Glutamatergic neuron (in vitro differentiated cells): ENCODE measurements at regions not wholly inside any gene's neighbourhood (a gene's known extent, or its start where the extent isn't known, plus 50 kb on each side); places are given as distances from the start of the nearest gene placed in this dataset.
"Not testable (repeated sequence)": the region's sequence is repeated elsewhere in the genome, so short reads cannot be mapped to it uniquely, and the experiment has no call there.

Experiments
- DNase-seq: peaks from one replicate; pipeline ENCODE4 v3.0.0; 2022
- H3K27ac Mint-ChIP-seq: one replicate; pipeline ENCODE4 v1.8.0; 2020; ENCODE audit warnings: mild to moderate bottlenecking, mixed read lengths, inconsistent platforms; ENCODE audit not compliant: unreplicated experiment
- H3K27me3 Mint-ChIP-seq: one replicate; pipeline ENCODE4 v1.8.0; 2020; ENCODE audit warnings: mild to moderate bottlenecking, moderate library complexity, mixed read lengths, inconsistent platforms; ENCODE audit not compliant: unreplicated experiment
- H3K36me3 Mint-ChIP-seq: one replicate; pipeline ENCODE4 v1.8.0; 2020; ENCODE audit warnings: mild to moderate bottlenecking, mixed read lengths, inconsistent platforms; ENCODE audit not compliant: unreplicated experiment
- H3K4me1 Mint-ChIP-seq: one replicate; pipeline ENCODE4 v1.8.0; 2020; ENCODE audit warnings: mild to moderate bottlenecking, low read depth, mixed read lengths, inconsistent platforms; ENCODE audit not compliant: unreplicated experiment
- H3K4me3 Mint-ChIP-seq: one replicate; pipeline ENCODE4 v1.8.0; 2020; ENCODE audit warnings: mild to moderate bottlenecking, mixed read lengths, inconsistent platforms; ENCODE audit not compliant: unreplicated experiment
- H3K9me3 Mint-ChIP-seq: one replicate; pipeline ENCODE4 v1.8.0; 2020; ENCODE audit warnings: mild to moderate bottlenecking, moderate library complexity, mixed read lengths, inconsistent platforms; ENCODE audit not compliant: unreplicated experiment
- TF ChIP-seq, protein P1 (sequence below): fragments of 200-600 bp; sonication (generic); IDR thresholded peaks from one replicate; pipeline ENCODE4 v1.5.0; 2021; ENCODE audit not compliant: partially characterized antibody, unreplicated experiment

DNA sequence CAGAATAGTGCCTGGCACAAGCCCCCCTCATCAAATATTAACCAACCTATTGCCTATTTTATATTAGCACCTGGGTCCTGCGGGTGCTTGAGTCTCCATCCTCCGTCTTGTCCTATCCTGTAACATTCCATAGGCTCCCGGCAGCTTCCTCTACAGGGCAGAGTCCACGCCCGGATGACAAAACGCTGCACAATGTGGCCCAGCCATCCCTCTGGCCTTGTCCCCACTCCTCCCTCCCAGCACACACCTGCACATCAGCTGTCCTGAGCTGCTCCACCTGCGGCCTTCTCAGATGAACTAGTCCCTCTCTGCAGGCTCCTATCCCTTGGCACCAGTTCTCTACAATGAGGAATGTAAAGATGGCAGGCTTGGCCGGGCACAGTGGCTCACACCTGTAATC lies 153.5 kb upstream of the PDE1C start:
- DNase-seq: no peak
- Mint-ChIP-seq H3K27ac (no peak overlapping the region), H3K4me1 (peaks cover 4% of the 10 kb centered on the region), H3K4me3 (no peak overlapping the region), H3K36me3 (no peaks in the 10 kb centered on the region), H3K9me3 (peaks cover 3% of the 10 kb centered on the region), H3K27me3 (peaks cover 3% of the 10 kb centered on the region)
- TF ChIP-seq, protein P1, sequence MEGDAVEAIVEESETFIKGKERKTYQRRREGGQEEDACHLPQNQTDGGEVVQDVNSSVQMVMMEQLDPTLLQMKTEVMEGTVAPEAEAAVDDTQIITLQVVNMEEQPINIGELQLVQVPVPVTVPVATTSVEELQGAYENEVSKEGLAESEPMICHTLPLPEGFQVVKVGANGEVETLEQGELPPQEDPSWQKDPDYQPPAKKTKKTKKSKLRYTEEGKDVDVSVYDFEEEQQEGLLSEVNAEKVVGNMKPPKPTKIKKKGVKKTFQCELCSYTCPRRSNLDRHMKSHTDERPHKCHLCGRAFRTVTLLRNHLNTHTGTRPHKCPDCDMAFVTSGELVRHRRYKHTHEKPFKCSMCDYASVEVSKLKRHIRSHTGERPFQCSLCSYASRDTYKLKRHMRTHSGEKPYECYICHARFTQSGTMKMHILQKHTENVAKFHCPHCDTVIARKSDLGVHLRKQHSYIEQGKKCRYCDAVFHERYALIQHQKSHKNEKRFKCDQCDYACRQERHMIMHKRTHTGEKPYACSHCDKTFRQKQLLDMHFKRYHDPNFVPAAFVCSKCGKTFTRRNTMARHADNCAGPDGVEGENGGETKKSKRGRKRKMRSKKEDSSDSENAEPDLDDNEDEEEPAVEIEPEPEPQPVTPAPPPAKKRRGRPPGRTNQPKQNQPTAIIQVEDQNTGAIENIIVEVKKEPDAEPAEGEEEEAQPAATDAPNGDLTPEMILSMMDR: no peak

DNA sequence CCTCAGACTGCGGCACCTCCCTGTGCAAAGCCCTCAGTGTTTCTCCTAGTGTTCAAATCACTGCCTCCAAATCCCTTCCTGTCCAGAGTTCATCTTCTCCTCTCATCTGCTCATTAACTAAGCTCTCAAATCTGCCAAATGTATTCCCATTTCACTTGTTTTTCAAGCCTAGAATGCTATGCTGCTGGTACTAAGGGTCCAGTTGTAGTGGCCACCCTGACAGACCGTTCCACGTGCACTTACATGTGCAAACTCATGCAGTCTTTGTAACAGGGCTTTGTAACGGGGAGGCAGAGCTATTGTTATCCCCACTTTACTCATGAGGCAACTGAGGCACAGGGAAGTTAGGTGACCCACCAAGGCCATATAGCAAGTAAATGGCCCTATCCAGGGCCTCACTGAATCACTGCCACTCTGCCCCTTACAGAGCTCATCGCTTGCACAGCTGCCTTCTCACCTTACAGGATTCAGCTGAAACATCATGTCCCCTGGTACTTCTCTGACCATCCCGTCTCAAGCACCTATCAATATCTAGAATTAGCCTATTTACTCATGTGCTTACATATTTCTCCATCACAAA lies 153.0 kb upstream of the PDE1C start:
- Mint-ChIP-seq H3K4me1 (peaks cover 10% of the 10 kb centered on the region), H3K9me3 (peaks cover 4% of the 10 kb centered on the region), H3K4me3 (no peak overlapping the region), H3K27ac (no peak overlapping the region), H3K27me3 (peaks cover 3% of the 10 kb centered on the region), H3K36me3 (no peaks in the 10 kb centered on the region)
- TF ChIP-seq, protein P1: no peak
- no peak for DNase-seq

DNA sequence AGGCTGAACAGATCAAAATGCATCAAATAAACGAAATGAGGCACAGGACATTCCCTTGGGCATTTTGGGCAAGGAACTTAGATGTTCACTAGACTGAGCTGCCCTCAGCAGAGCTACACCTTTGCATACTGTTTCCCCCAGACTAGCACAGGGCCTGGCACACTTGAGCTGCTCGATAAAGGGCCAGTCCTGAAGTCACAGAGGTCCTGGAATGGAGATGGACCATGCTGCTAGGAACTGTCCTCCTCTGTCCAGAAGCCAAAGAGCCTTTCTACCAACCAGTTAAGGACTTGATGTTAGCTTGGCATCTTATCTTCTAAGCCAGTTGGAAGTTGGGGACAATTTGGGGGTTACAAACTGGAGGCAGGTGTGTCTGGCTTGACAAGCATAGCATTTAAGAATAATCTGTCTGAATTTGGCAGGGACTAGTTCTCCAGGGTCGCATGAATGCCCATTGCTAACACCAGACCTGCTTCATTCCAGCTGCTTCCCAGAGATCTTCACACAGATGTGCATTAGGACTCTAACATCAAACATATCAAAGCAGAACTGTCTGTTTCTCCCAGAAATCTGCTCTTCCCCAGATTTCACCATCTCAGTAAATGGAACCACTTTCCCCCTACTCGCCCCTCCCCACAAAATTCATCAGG lies 152.2 kb upstream of the PDE1C start:
- no peak overlapping the region for H3K4me3 Mint-ChIP-seq
- no peaks in the 10 kb centered on the region for H3K36me3 Mint-ChIP-seq
- TF ChIP-seq, protein P1: no peak
- H3K27me3 Mint-ChIP-seq: no peaks in the 10 kb centered on the region
- H3K9me3 Mint-ChIP-seq: peaks cover 4% of the 10 kb centered on the region
- DNase-seq: no peak
- H3K27ac Mint-ChIP-seq: no peak overlapping the region
- H3K4me1 Mint-ChIP-seq: peaks cover 16% of the 10 kb centered on the region

DNA sequence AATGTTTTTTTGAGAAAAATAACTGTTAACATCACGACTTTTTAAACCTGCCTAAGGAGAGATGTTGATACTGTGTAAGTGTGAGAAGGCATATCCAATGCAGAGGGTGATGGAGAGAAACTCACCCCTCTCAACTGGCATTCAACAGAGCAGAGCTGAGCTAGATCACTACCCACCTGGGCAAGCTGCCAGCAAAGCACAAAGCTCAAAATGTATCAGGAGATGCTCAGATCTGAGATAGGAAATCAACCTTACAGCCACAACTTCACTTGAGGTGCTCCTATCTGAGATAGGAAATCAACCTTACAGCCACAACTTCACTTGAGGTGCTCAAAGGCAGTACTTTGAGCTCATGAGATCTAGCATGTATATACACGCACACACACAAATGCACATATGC lies 151.5 kb upstream of the PDE1C start:
- no peaks in the 10 kb centered on the region for H3K27me3 Mint-ChIP-seq
- TF ChIP-seq, protein P1: no peak
- no peak overlapping the region for H3K4me3 Mint-ChIP-seq
- peaks cover 20% of the 10 kb centered on the region for H3K4me1 Mint-ChIP-seq
- no peaks in the 10 kb centered on the region for H3K36me3 Mint-ChIP-seq
- H3K9me3 Mint-ChIP-seq: peaks cover 4% of the 10 kb centered on the region
- DNase-seq: no peak
- no peak overlapping the region for H3K27ac Mint-ChIP-seq

DNA sequence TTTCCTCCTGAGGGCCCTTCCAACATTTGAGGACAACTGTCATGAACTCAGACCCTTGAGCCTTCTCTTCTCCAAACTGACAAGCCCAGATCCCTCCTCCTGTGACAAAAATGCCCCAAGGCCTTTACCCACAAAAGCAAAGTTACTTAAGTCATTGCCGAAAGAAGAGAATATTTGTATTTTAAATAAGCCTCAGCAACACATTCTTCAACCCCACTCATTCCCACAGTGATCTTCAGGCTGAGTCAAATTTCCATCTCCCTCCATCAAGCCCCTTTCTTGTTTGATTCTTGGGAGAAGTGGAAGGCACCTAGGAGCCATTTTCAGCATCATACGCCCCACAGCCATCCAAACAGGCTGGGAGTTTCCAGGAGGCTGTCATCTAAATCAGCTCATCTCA lies 150.8 kb upstream of the PDE1C start:
- no peak for DNase-seq
- no peaks in the 10 kb centered on the region for H3K36me3 Mint-ChIP-seq
- H3K9me3 Mint-ChIP-seq: peaks cover 4% of the 10 kb centered on the region
- TF ChIP-seq, protein P1: no peak
- no peak overlapping the region for H3K27ac Mint-ChIP-seq
- H3K4me3 Mint-ChIP-seq: no peak overlapping the region
- peaks cover 24% of the 10 kb centered on the region for H3K4me1 Mint-ChIP-seq
- no peaks in the 10 kb centered on the region for H3K27me3 Mint-ChIP-seq

DNA sequence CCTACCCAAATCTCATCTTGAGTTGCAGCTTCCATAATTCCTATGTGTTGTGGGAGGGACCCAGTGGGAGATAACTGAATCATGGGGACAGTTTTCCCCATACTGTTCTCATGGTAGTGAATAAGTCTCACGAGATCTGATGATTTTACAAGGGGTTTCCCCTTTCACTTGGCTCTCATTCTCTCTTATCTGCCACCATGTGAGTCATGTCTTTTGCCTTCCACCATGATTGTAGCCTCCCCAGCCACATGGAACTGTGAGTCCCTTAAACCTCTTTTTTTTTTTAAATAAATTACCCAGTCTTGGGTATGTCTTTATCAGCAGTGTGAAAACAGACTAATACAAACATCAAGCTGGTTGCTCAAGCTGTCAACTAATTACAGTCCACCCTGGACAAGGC lies 149.6 kb upstream of the PDE1C start:
- not testable (repeated sequence) for H3K4me3 Mint-ChIP-seq, H3K27me3 Mint-ChIP-seq, H3K27ac Mint-ChIP-seq, H3K36me3 Mint-ChIP-seq, H3K9me3 Mint-ChIP-seq, DNase-seq
- peaks cover 24% of the 10 kb centered on the region for H3K4me1 Mint-ChIP-seq
